HCT116 (cell line): ENCODE measurements at regions not wholly inside any gene's neighbourhood (a gene's known extent, or its start where the extent isn't known, plus 50 kb on each side); places are given as distances from the start of the nearest gene placed in this dataset.

ENCODE experiments used
- ATAC-seq: fragments of 200-7000 bp; cut with Tn5 transposase; 2 replicates; pipeline ENCODE4 v1.9.1; 2020; ENCODE audit warnings: mild to moderate bottlenecking, moderate library complexity
- BruUV-seq: library from RNA; stranded (reverse); fragments of 400-500 nt; replicated peaks from 2 replicates; lab custom pipeline; 2021; lab: Mats Ljungman, UMichigan
- CTCF ChIA-PET: fragments of 300-600 bp; sonication (Branson Sonifier 250); formaldehyde crosslinking; loops from one replicate; lab custom pipeline; 2021; ENCODE audit warnings: antibody characterized with exemption; lab: Charles Lee
- POLR2A ChIA-PET: fragments of 300-600, 350-600 bp; sonication (Branson Sonifier 250); formaldehyde crosslinking; loops from one replicate; lab custom pipeline; 2021; ENCODE audit warnings: antibody characterized with exemption; lab: Charles Lee
- RAD21 ChIA-PET, 2 experiments: fragments of 300-600 bp; sonication (Branson Sonifier 250); formaldehyde crosslinking; loops; one replicate each; lab custom pipeline; 2023; ENCODE audit warnings: low total read pairs in 2 of 2; ENCODE audit not compliant: uncharacterized antibody in 2 of 2, unreplicated experiment in 2 of 2, low non-redundant PET in 1 of 2; lab: Charles Lee
- DNase-seq: peaks from one replicate; pipeline ENCODE4 v3.0.0-alpha.2; 2010; ENCODE audit warnings: low read depth, low spot score
- H2AFZ ChIP-seq: fragments of 200-600 bp; shearing (Covaris generic), sonication (generic); 2 replicates; pipeline ENCODE4 v1.6.1; 2017; ENCODE audit warnings: low read depth, mixed run types, mixed read lengths, antibody characterized with exemption, low read length; ENCODE audit not compliant: poor library complexity, severe bottlenecking
- H3K27ac ChIP-seq: 2 replicates; pipeline ENCODE4 v1.5.1; 2012; ENCODE audit warnings: low read depth, low read length
- H3K27me3 ChIP-seq: fragments of 200-600 bp; sonication (generic); 2 replicates; pipeline ENCODE4 v1.6.1; 2016; ENCODE audit warnings: mixed run types, low read length, mixed read lengths; ENCODE audit not compliant: insufficient read depth
- H3K36me3 ChIP-seq, 2 experiments: fragments of 200-500 bp in 1 of 2; fragments of 200-600 bp in 1 of 2; sonication (Bioruptor generic) in 1 of 2; sonication (generic) in 1 of 2; 2 replicates each; pipeline versions ENCODE4 v1.5.1 to v1.6.1; 2014 to 2016; ENCODE audit warnings: low read length in 2 of 2, inconsistent platforms in 1 of 2, mixed read lengths in 1 of 2, mixed run types in 1 of 2; ENCODE audit not compliant: insufficient read depth in 2 of 2, control insufficient read depth in 1 of 2
- H3K4me1 ChIP-seq, 2 experiments: fragments of 200-600 bp in 1 of 2; sonication (generic) in 1 of 2; 2 replicates each; pipeline versions ENCODE4 v1.5.1 to v1.6.1; 2012 to 2017; ENCODE audit warnings: low read length in 2 of 2, inconsistent platforms in 1 of 2, mild to moderate bottlenecking in 1 of 2, mixed read lengths in 1 of 2, mixed run types in 1 of 2, moderate library complexity in 1 of 2; ENCODE audit not compliant: insufficient read depth in 2 of 2, control insufficient read depth in 1 of 2
- H3K4me2 ChIP-seq: fragments of 200-600 bp; sonication (generic); 2 replicates; pipeline ENCODE4 v1.6.1; 2017; ENCODE audit warnings: mixed run types, low read length, mixed read lengths
- H3K4me3 ChIP-seq, 2 experiments: fragments of 200-600 bp in 1 of 2; sonication (generic) in 1 of 2; replicated peaks in 1 of 2; 2 replicates each; pipeline ENCODE4 v1.5.1; 2011 to 2016; ENCODE audit warnings: low read length in 2 of 2, control low read depth in 1 of 2, low read depth in 1 of 2, mild to moderate bottlenecking in 1 of 2, mixed read lengths in 1 of 2, mixed run types in 1 of 2
- H3K79me2 ChIP-seq: fragments of 200-600 bp; sonication (generic); 2 replicates; pipeline ENCODE4 v1.6.1; 2017; ENCODE audit warnings: mild to moderate bottlenecking, mixed run types, low read length, moderate library complexity, mixed read lengths; ENCODE audit not compliant: insufficient read depth
- H3K9ac ChIP-seq: fragments of 200-600 bp; sonication (generic); 2 replicates; pipeline ENCODE4 v1.6.1; 2016; ENCODE audit warnings: low read length, mixed read lengths
- H3K9me2 ChIP-seq: fragments of 200-600 bp; sonication (generic), shearing (Covaris generic); 2 replicates; pipeline ENCODE4 v1.6.1; 2017; ENCODE audit warnings: mixed run types, mild to moderate bottlenecking, moderate library complexity; ENCODE audit not compliant: insufficient read depth
- H3K9me3 ChIP-seq, 2 experiments: fragments of 200-500 bp in 1 of 2; fragments of 200-600 bp in 1 of 2; sonication (Bioruptor generic) in 1 of 2; sonication (generic) in 1 of 2; 2 replicates each; pipeline ENCODE4 v1.6.1; 2014 to 2017; ENCODE audit warnings: low read length in 2 of 2, mixed read lengths in 2 of 2, inconsistent platforms in 1 of 2, low read depth in 1 of 2, mild to moderate bottlenecking in 1 of 2, mixed run types in 1 of 2, moderate library complexity in 1 of 2; ENCODE audit not compliant: control insufficient read depth in 1 of 2, insufficient read depth in 1 of 2
- H4K20me1 ChIP-seq: fragments of 200-600 bp; sonication (generic), shearing (Covaris generic); 2 replicates; pipeline ENCODE4 v1.6.1; 2017; ENCODE audit warnings: mixed run types, mild to moderate bottlenecking, moderate library complexity; ENCODE audit not compliant: insufficient read depth
- CEBPB ChIP-seq: IDR thresholded peaks from 2 replicates; pipeline ENCODE4 v1.6.1; 2012; ENCODE audit warnings: low read depth
- ELF1 ChIP-seq: IDR thresholded peaks from 2 replicates; pipeline ENCODE4 v1.6.1; 2012; ENCODE audit warnings: low read depth, borderline replicate concordance
- EZH2 ChIP-seq: fragments of 200-600 bp; sonication (generic); IDR thresholded peaks from 2 replicates; pipeline ENCODE4 v1.6.1; 2017; ENCODE audit warnings: antibody characterized with exemption, mixed run types
- EZH2phosphoT487 ChIP-seq: fragments of 200-600 bp; IDR thresholded peaks from 2 replicates; pipeline ENCODE4 v1.6.1; 2018; ENCODE audit warnings: antibody characterized with exemption, borderline replicate concordance
- JUND ChIP-seq: IDR thresholded peaks from 2 replicates; pipeline ENCODE4 v1.6.1; 2012
- POLR2A ChIP-seq: IDR thresholded peaks from 2 replicates; pipeline ENCODE4 v1.7.0; 2011; ENCODE audit warnings: borderline replicate concordance; ENCODE audit not compliant: insufficient read depth, insufficient read length; ENCODE audit errors: extremely low read depth
- POLR2AphosphoS5 ChIP-seq: IDR thresholded peaks from 2 replicates; pipeline ENCODE4 v1.6.1; 2011; ENCODE audit warnings: mild to moderate bottlenecking, low read depth, low read length, moderate library complexity
- SIN3A ChIP-seq: IDR thresholded peaks from 2 replicates; pipeline ENCODE4 v1.6.1; 2012; ENCODE audit warnings: low read depth
- SRF ChIP-seq: IDR thresholded peaks from 2 replicates; pipeline ENCODE4 v1.6.1; 2012; ENCODE audit warnings: low read depth
- TCF7L2 ChIP-seq: IDR thresholded peaks from 2 replicates; pipeline ENCODE4 v1.7.0; 2011; ENCODE audit warnings: borderline replicate concordance, inconsistent platforms; ENCODE audit not compliant: insufficient read depth, insufficient read length; ENCODE audit errors: extremely low read depth
- YY1 ChIP-seq: IDR thresholded peaks from 2 replicates; pipeline ENCODE4 v1.6.1; 2011; ENCODE audit warnings: low read length, low read depth, moderate library complexity, mild to moderate bottlenecking; ENCODE audit not compliant: insufficient replicate concordance; ENCODE audit errors: extremely low read depth
- ZNF274 ChIP-seq: fragments of 200-500 bp; sonication (Bioruptor generic); IDR thresholded peaks from 2 replicates; pipeline ENCODE4 v1.6.1; 2014; ENCODE audit warnings: mild to moderate bottlenecking, low read depth, low read length, inconsistent platforms
- intact Hi-C: fragments of 100-400 bp; cut with micrococcal nuclease; formaldehyde crosslinking; loops from 2 replicates; pipeline ENCODE4 v1.10.0; 2022
- TF ChIP-seq, protein P1 (sequence below), 3 experiments: fragments of 200-600 bp in 1 of 3; sonication (generic) in 1 of 3; IDR thresholded peaks in 2 of 3; conservative IDR thresholded peaks in 1 of 3; 2 replicates each; pipeline ENCODE4 v1.5.1; 2012 to 2017; ENCODE audit warnings: low read depth in 2 of 3, low read length in 2 of 3, antibody characterized with exemption in 1 of 3, borderline replicate concordance in 1 of 3, control low read depth in 1 of 3, mild to moderate bottlenecking in 1 of 3, mixed read lengths in 1 of 3, mixed run types in 1 of 3, moderate library complexity in 1 of 3; ENCODE audit not compliant: insufficient read depth in 1 of 3
- TF ChIP-seq, protein P2 (sequence below): IDR thresholded peaks from 2 replicates; pipeline ENCODE4 v1.6.1; 2012; ENCODE audit warnings: low read depth

DNA sequence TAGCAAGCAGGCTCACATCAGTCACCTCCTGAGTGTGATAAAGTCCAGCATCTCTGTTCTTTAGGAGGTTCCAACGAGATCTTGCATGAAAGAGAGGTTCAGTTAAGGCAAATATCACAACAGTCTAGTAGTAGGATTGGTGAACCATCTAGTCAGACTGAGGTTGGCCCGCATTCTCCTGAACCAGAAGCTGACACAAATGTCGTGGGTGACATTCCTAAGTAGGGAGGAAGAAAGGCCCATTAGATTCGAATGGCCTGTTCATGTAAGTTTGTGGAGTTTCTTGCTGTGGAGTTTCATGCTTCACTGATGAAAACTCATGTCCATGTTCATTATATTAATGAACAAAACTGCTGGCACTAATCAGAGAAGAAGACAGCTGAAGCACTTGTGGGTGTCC lies 66.7 kb upstream of the XCR1 start:
- no peak overlapping the region for H2AFZ ChIP-seq
- ChIA-PET POLR2A (no interaction called here), RAD21 (no interaction called here), CTCF (no interaction called here)
- intact Hi-C loops: no loop called here
- H3K4me3 ChIP-seq: no peak overlapping the region
- H3K4me2 ChIP-seq: no peak overlapping the region
- no peaks in the 10 kb centered on the region for H4K20me1 ChIP-seq
- no TSS peak for BruUV-seq
- no peaks in the 10 kb centered on the region for H3K27me3 ChIP-seq
- H3K9me2 ChIP-seq: no peaks in the 10 kb centered on the region
- H3K79me2 ChIP-seq: no peaks in the 10 kb centered on the region
- no peaks in the 10 kb centered on the region for H3K9me3 ChIP-seq
- TF ChIP-seq YY1 (no peak), SRF (no peak)
- no peak overlapping the region for H3K9ac ChIP-seq
- DNase-seq: no peak
- no peak for ATAC-seq
- no peaks in the 10 kb centered on the region for H3K36me3 ChIP-seq
- H3K4me1 ChIP-seq: peaks cover 0 to 14% of the 10 kb centered on the region in 2 experiments; a peak in 1 of 4 replicates
- H3K27ac ChIP-seq: no peak overlapping the region

DNA sequence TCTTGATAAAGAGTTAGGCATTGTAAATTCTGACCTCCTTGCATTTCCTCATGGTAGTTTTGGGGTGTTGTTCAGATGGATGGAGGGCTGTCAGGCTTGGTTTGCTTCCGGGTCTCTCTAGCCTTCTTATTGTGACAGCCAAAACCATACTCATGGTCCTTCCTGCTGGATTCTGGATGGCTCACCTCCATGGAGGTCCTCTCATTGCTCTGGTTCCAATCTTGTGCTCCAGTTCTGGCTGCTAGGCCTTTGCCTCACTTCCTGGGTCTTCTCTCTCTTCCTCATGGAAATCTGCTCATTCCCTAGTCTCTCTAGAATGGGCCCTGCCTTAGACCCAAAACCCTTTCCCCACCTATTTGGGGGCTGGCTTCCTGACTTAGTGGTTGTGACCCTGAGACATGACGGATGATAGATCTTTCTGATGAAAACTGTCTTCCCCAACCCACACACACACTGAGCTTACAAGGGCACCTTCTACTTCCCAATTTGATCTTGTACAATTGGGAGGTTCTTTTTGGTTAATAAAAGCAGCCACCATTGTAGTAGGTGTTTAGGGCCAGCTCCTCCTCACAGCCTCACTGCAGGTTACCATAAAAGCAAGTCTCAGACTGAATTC lies 66.2 kb upstream of the XCR1 start:
- ChIA-PET CTCF (interaction anchor here (1.1 kb wide), 1 partner anchor 14 kb away, joined by 3 read pairs; no protein-coding TSS in a partner anchor), POLR2A (no interaction called here), RAD21 (no interaction called here)
- Histone ChIP-seq H3K9ac (no peak overlapping the region), H3K9me2 (no peaks in the 10 kb centered on the region), H3K36me3 (no peaks in the 10 kb centered on the region), H3K4me3 (no peak overlapping the region), H3K79me2 (no peaks in the 10 kb centered on the region), H2AFZ (no peak overlapping the region), H3K4me2 (no peak overlapping the region), H3K4me1 (peaks cover 0 to 15% of the 10 kb centered on the region in 2 experiments; a peak in 1 of 4 replicates), H4K20me1 (no peaks in the 10 kb centered on the region), H3K9me3 (no peaks in the 10 kb centered on the region), H3K27me3 (no peaks in the 10 kb centered on the region), H3K27ac (no peak overlapping the region)
- intact Hi-C loops: no loop called here
- no TSS peak for BruUV-seq
- no peak for ATAC-seq
- no peak for DNase-seq
- TF ChIP-seq ZNF274 (no peak), POLR2AphosphoS5 (no peak), CEBPB (no peak), EZH2 (no peak), ELF1 (no peak), EZH2phosphoT487 (no peak), JUND (no peak), TCF7L2 (no peak), SIN3A (no peak), POLR2A (no peak), YY1 (no peak)
- TF ChIP-seq, protein P1, sequence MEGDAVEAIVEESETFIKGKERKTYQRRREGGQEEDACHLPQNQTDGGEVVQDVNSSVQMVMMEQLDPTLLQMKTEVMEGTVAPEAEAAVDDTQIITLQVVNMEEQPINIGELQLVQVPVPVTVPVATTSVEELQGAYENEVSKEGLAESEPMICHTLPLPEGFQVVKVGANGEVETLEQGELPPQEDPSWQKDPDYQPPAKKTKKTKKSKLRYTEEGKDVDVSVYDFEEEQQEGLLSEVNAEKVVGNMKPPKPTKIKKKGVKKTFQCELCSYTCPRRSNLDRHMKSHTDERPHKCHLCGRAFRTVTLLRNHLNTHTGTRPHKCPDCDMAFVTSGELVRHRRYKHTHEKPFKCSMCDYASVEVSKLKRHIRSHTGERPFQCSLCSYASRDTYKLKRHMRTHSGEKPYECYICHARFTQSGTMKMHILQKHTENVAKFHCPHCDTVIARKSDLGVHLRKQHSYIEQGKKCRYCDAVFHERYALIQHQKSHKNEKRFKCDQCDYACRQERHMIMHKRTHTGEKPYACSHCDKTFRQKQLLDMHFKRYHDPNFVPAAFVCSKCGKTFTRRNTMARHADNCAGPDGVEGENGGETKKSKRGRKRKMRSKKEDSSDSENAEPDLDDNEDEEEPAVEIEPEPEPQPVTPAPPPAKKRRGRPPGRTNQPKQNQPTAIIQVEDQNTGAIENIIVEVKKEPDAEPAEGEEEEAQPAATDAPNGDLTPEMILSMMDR (IDR thresholded peaks at IDR 0.05 in 2 of 3, conservative IDR thresholded peaks at IDR 0.05 in 1 of 3; ENCODE audit: borderline replicate concordance in 1 of 3, insufficient read depth in 1 of 3, low read depth in 2 of 3, low read length in 2 of 3): no peak
- TF ChIP-seq, protein P2, sequence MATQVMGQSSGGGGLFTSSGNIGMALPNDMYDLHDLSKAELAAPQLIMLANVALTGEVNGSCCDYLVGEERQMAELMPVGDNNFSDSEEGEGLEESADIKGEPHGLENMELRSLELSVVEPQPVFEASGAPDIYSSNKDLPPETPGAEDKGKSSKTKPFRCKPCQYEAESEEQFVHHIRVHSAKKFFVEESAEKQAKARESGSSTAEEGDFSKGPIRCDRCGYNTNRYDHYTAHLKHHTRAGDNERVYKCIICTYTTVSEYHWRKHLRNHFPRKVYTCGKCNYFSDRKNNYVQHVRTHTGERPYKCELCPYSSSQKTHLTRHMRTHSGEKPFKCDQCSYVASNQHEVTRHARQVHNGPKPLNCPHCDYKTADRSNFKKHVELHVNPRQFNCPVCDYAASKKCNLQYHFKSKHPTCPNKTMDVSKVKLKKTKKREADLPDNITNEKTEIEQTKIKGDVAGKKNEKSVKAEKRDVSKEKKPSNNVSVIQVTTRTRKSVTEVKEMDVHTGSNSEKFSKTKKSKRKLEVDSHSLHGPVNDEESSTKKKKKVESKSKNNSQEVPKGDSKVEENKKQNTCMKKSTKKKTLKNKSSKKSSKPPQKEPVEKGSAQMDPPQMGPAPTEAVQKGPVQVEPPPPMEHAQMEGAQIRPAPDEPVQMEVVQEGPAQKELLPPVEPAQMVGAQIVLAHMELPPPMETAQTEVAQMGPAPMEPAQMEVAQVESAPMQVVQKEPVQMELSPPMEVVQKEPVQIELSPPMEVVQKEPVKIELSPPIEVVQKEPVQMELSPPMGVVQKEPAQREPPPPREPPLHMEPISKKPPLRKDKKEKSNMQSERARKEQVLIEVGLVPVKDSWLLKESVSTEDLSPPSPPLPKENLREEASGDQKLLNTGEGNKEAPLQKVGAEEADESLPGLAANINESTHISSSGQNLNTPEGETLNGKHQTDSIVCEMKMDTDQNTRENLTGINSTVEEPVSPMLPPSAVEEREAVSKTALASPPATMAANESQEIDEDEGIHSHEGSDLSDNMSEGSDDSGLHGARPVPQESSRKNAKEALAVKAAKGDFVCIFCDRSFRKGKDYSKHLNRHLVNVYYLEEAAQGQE: no peak
